Testis (tissue), 2 donors: ENCODE measurements at regions not wholly inside any gene's neighbourhood (a gene's known extent, or its start where the extent isn't known, plus 50 kb on each side); places are given as distances from the start of the nearest gene placed in this dataset.

Experiments used
- DNase-seq: peaks from one replicate; pipeline ENCODE4 v3.0.0-alpha.2; 2019
- H3K27ac ChIP-seq, 2 donors: fragments of 200-600 bp; sonication (generic); one replicate each; pipeline ENCODE4 v1.5.1; 2019
- H3K27me3 ChIP-seq: fragments of 200-600 bp; sonication (generic); one replicate; pipeline ENCODE4 v1.5.1; 2019
- H3K36me3 ChIP-seq: fragments of 200-600 bp; sonication (generic); one replicate; pipeline ENCODE4 v1.5.1; 2017; ENCODE audit warnings: low read depth; ENCODE audit errors: missing control alignments
- H3K4me1 ChIP-seq: fragments of 200-600 bp; sonication (generic); one replicate; pipeline ENCODE4 v1.5.1; 2019
- H3K4me3 ChIP-seq, 2 donors: fragments of 200-600 bp; sonication (generic); one replicate each; pipeline ENCODE4 v1.5.1; 2017 to 2019
- H3K9me3 ChIP-seq: fragments of 200-600 bp; sonication (generic); one replicate; pipeline ENCODE4 v1.5.1; 2017
- POLR2A ChIP-seq: fragments of 450-650 bp; IDR thresholded peaks from one replicate; pipeline ENCODE4 v1.6.1; 2017; ENCODE audit warnings: antibody characterized with exemption, mild to moderate bottlenecking, moderate library complexity
- WGBS, 2 donors: methylation state at CpG; one replicate each; pipeline ENCODE4 v1.1.5; 2018; 5-methylcytosine and 5-hydroxymethylcytosine counted together
- intact Hi-C: fragments of 100-400 bp; cut with DNase I; formaldehyde crosslinking; loops from one replicate; pipeline ENCODE4 v1.15.1; 2023; ENCODE audit warnings: low total_unique reads
- TF ChIP-seq, protein P1 (sequence below), 3 experiments: fragments of 450-650 bp in 2 of 3; fragments of 200-600 bp in 1 of 3; sonication (generic) in 1 of 3; IDR thresholded peaks; one replicate each; pipeline ENCODE4 v1.5.1; 2016 to 2019; ENCODE audit warnings: antibody characterized with exemption in 3 of 3, mild to moderate bottlenecking in 2 of 3, moderate library complexity in 1 of 3

GRCh38 chr1:212495766-212496494 is 63.2 kb downstream of the NENF start:
- intact Hi-C loops, result no loop called here
- H3K4me3 ChIP-seq, result no peak overlapping the region
- 60 to 62% methylated on average over 8 of the region's 8 CpGs for WGBS, 2 donors
- H3K27me3 ChIP-seq, result no peaks in the 10 kb centered on the region
- no peaks in the 10 kb centered on the region for H3K36me3 ChIP-seq
- TF ChIP-seq, protein P1, sequence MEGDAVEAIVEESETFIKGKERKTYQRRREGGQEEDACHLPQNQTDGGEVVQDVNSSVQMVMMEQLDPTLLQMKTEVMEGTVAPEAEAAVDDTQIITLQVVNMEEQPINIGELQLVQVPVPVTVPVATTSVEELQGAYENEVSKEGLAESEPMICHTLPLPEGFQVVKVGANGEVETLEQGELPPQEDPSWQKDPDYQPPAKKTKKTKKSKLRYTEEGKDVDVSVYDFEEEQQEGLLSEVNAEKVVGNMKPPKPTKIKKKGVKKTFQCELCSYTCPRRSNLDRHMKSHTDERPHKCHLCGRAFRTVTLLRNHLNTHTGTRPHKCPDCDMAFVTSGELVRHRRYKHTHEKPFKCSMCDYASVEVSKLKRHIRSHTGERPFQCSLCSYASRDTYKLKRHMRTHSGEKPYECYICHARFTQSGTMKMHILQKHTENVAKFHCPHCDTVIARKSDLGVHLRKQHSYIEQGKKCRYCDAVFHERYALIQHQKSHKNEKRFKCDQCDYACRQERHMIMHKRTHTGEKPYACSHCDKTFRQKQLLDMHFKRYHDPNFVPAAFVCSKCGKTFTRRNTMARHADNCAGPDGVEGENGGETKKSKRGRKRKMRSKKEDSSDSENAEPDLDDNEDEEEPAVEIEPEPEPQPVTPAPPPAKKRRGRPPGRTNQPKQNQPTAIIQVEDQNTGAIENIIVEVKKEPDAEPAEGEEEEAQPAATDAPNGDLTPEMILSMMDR (IDR thresholded peaks at IDR 0.05), result no peak
- TF ChIP-seq POLR2A, result no peak
- no peak overlapping the region for H3K27ac ChIP-seq
- no peaks in the 10 kb centered on the region for H3K9me3 ChIP-seq
- peaks cover 4% of the 10 kb centered on the region for H3K4me1 ChIP-seq
- no peak for DNase-seq

DNA sequence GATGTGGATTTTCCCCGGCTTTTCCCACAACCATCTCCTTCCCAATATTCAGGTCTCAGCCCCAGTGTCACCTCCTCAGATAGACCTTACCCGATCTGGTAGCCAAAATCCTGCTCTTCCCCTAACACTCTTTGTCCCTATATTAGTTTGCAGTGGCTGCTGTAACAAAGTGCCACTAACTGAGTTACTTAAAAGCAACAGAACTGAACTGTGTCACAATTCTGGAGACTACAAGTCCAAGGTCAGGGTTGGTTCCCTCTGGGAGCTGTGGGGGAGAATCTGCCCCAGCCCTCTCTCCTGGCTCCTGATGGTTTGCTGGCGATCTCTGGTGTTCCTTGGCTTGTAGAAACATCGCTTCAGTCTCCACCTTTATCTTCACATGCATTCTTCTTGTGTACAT is 64.0 kb downstream of the NENF start:
- no peaks in the 10 kb centered on the region for H3K27me3 ChIP-seq
- no peaks in the 10 kb centered on the region for H3K9me3 ChIP-seq
- intact Hi-C loops, result no loop called here
- no peak overlapping the region for H3K4me3 ChIP-seq
- H3K4me1 ChIP-seq, result peaks cover 4% of the 10 kb centered on the region
- 67 to 81% methylated on average over 4 of the region's 4 CpGs for WGBS, 2 donors
- no peak for DNase-seq
- no peaks in the 10 kb centered on the region for H3K36me3 ChIP-seq
- H3K27ac ChIP-seq, result no peak overlapping the region
- TF ChIP-seq, protein P1 (IDR thresholded peaks at IDR 0.05), result no peak
- TF ChIP-seq POLR2A, result no peak

- Histone ChIP-seq H3K4me1 (peaks cover 4% of the 10 kb centered on the region), H3K9me3 (no peaks in the 10 kb centered on the region), H3K27ac (no peak overlapping the region), H3K4me3 (no peak overlapping the region), H3K27me3 (no peaks in the 10 kb centered on the region), H3K36me3 (no peaks in the 10 kb centered on the region)
- DNase-seq, result no peak
- intact Hi-C loops, result no loop called here
- TF ChIP-seq, protein P1 (IDR thresholded peaks at IDR 0.05), result no peak
- TF ChIP-seq POLR2A, result no peak
- WGBS, 2 donors, result 92 to 96% methylated on average over 3 of the region's 3 CpGs
These were observed 64.8 kb downstream of the NENF start for GRCh38 chr1:212497553-212497952.

GRCh38 chr1:212498283-212499040 is 65.7 kb downstream of the NENF start:
- no peak overlapping the region for H3K27ac ChIP-seq
- H3K9me3 ChIP-seq, result no peaks in the 10 kb centered on the region
- DNase-seq, result no peak
- intact Hi-C loops, result no loop called here
- 83 to 85% methylated on average over 9 of the region's 9 CpGs for WGBS, 2 donors
- H3K4me1 ChIP-seq, result peaks cover 4% of the 10 kb centered on the region
- H3K36me3 ChIP-seq, result no peaks in the 10 kb centered on the region
- no peaks in the 10 kb centered on the region for H3K27me3 ChIP-seq
- H3K4me3 ChIP-seq, result no peak overlapping the region
- TF ChIP-seq, protein P1 (IDR thresholded peaks at IDR 0.05), result no peak
- no peak for TF ChIP-seq POLR2A
